ENCODE measurements at regions not wholly inside any gene's neighbourhood (a gene's known extent, or its start where the extent isn't known, plus 50 kb on each side); places are given as distances from the start of the nearest gene placed in this dataset.

DNA sequence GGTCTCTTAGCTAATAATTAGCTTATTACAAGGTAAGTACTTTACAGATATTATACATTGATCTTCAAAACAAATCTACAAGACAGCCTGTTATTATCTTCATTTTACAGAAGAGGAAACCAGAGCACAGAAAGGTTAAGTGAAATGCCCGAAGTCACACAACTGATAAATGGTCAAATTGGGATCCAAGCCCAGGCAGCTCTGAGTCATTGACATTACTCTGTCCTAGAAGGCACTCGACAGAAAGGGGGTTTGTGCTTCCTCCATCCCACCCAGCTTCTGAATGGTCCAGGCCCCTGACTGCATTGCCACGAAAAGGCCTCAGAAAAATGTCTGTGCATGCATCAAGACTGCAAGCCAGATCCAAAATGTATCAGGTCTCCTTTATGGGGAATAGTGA, 81.3 kb upstream of the ZNF438 start:
- TF ChIP-seq, protein P1, sequence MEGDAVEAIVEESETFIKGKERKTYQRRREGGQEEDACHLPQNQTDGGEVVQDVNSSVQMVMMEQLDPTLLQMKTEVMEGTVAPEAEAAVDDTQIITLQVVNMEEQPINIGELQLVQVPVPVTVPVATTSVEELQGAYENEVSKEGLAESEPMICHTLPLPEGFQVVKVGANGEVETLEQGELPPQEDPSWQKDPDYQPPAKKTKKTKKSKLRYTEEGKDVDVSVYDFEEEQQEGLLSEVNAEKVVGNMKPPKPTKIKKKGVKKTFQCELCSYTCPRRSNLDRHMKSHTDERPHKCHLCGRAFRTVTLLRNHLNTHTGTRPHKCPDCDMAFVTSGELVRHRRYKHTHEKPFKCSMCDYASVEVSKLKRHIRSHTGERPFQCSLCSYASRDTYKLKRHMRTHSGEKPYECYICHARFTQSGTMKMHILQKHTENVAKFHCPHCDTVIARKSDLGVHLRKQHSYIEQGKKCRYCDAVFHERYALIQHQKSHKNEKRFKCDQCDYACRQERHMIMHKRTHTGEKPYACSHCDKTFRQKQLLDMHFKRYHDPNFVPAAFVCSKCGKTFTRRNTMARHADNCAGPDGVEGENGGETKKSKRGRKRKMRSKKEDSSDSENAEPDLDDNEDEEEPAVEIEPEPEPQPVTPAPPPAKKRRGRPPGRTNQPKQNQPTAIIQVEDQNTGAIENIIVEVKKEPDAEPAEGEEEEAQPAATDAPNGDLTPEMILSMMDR (IDR thresholded peaks at IDR 0.05; ENCODE audit: insufficient read depth, low read depth, low read length) = no peak
- no peak for TF ChIP-seq EZH2 (IDR thresholded peaks at IDR 0.05; ENCODE audit: insufficient read depth, low read length)
- H3K36me3 Mint-ChIP-seq (ENCODE audit: low read depth, unreplicated experiment) = no peaks in the 10 kb centered on the region
- H3K79me2 ChIP-seq (ENCODE audit: insufficient read depth, low read length) = no peaks in the 10 kb centered on the region
- H3K9me3 ChIP-seq (ENCODE audit: insufficient read depth, low read depth, low read length) = peaks cover 5% of the 10 kb centered on the region
- no peak overlapping the region for H3K27ac Mint-ChIP-seq (ENCODE audit: unreplicated experiment)
- H2AFZ ChIP-seq (ENCODE audit: low read depth, low read length) = no peak overlapping the region
- no peak overlapping the region for H3K4me3 Mint-ChIP-seq (ENCODE audit: unreplicated experiment)
- H3K4me1 Mint-ChIP-seq (ENCODE audit: low read depth, unreplicated experiment) = no peaks in the 10 kb centered on the region
- peaks cover 4% of the 10 kb centered on the region for H3K27me3 Mint-ChIP-seq (ENCODE audit: low read depth, unreplicated experiment)
- H3K4me3 ChIP-seq (ENCODE audit: insufficient read depth, low read depth, low read length) = no peak overlapping the region
- no peaks in the 10 kb centered on the region for H4K20me1 ChIP-seq (ENCODE audit: insufficient read depth, low read length)
- H3K4me1 ChIP-seq (ENCODE audit: insufficient read depth, low read length) = peaks cover under 1% of the 10 kb centered on the region
- peak; percentile 56 for DNase-seq (ENCODE audit: low read depth)
- H3K9me3 Mint-ChIP-seq (ENCODE audit: unreplicated experiment) = peaks cover 14% of the 10 kb centered on the region
- H3K36me3 ChIP-seq (ENCODE audit: insufficient read depth, low read length) = no peaks in the 10 kb centered on the region
- no peaks in the 10 kb centered on the region for H3K27me3 ChIP-seq (ENCODE audit: insufficient read depth, low read length)
- FAIRE-seq = no peak
- H3K4me2 ChIP-seq (ENCODE audit: low read length) = no peak overlapping the region
- H3K27ac ChIP-seq (ENCODE audit: low read depth, low read length) = no peak overlapping the region
- no peak overlapping the region for H3K9ac ChIP-seq (ENCODE audit: low read length)

DNA sequence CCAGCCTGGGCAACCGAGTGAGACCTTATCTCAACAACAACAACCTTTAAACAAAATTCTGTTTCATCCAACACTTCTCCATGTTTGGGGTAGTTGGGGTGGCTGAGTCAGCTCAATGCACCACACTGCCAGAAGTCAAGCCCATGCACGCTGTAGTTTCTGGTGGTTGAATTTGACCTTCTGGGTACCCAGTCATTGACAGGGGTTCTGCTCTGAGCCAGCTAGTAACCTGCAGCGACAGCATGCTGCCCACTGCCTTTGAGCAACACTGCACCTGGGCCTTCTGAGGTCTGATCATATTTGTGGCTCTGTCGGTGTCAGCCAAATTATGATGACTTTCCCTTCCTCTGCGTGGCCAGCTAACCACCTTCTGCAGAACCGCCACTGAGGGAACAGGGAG, 84.6 kb upstream of the ZNF438 start:
- peaks cover 5% of the 10 kb centered on the region for H3K9me3 ChIP-seq (ENCODE audit: insufficient read depth, low read depth, low read length)
- H3K4me3 Mint-ChIP-seq (ENCODE audit: unreplicated experiment) = no peak overlapping the region
- peaks cover 7% of the 10 kb centered on the region for H3K9me3 Mint-ChIP-seq (ENCODE audit: unreplicated experiment)
- peaks cover 1% of the 10 kb centered on the region for H3K4me1 Mint-ChIP-seq (ENCODE audit: low read depth, unreplicated experiment)
- no peaks in the 10 kb centered on the region for H3K36me3 ChIP-seq (ENCODE audit: insufficient read depth, low read length)
- no peaks in the 10 kb centered on the region for H3K36me3 Mint-ChIP-seq (ENCODE audit: low read depth, unreplicated experiment)
- FAIRE-seq (no peak), DNase-seq (ENCODE audit: low read depth) (peak; percentile 20)
- no peak for TF ChIP-seq EZH2 (IDR thresholded peaks at IDR 0.05; ENCODE audit: insufficient read depth, low read length)
- TF ChIP-seq, protein P1 (IDR thresholded peaks at IDR 0.05; ENCODE audit: insufficient read depth, low read depth, low read length) = no peak
- peaks cover 20% of the 10 kb centered on the region for H3K4me1 ChIP-seq (ENCODE audit: insufficient read depth, low read length)
- H3K27ac ChIP-seq (ENCODE audit: low read depth, low read length) = no peak overlapping the region
- no peaks in the 10 kb centered on the region for H3K79me2 ChIP-seq (ENCODE audit: insufficient read depth, low read length)
- no peaks in the 10 kb centered on the region for H4K20me1 ChIP-seq (ENCODE audit: insufficient read depth, low read length)
- H2AFZ ChIP-seq (ENCODE audit: low read depth, low read length) = no peak overlapping the region
- peaks cover 4% of the 10 kb centered on the region for H3K27me3 Mint-ChIP-seq (ENCODE audit: low read depth, unreplicated experiment)
- H3K27me3 ChIP-seq (ENCODE audit: insufficient read depth, low read length) = no peaks in the 10 kb centered on the region
- H3K4me3 ChIP-seq (ENCODE audit: insufficient read depth, low read depth, low read length) = no peak overlapping the region
- H3K9ac ChIP-seq (ENCODE audit: low read length) = no peak overlapping the region
- H3K27ac Mint-ChIP-seq (ENCODE audit: unreplicated experiment) = no peak overlapping the region
- no peak overlapping the region for H3K4me2 ChIP-seq (ENCODE audit: low read length)

DNA sequence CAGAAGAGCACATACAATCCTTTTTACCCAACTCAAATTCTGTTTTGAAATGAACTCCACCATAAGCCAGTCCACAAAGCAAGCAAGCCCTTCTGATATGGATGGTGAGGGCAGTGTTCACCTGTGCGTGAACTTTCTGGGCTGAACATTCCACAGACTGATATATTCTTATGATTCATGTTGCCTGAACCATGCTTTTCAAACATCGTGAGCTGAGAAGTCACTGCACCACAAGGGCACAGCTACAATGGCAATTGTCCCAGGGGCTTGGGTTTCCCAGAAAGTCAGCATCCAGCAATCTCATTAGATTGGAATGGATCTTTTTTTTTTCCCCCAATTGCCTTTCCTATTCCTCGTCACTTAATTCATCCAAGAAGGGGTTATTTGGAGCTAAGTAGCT, 86.9 kb upstream of the ZNF438 start:
- no peak overlapping the region for H3K4me3 ChIP-seq (ENCODE audit: insufficient read depth, low read depth, low read length)
- TF ChIP-seq, protein P1 (IDR thresholded peaks at IDR 0.05; ENCODE audit: insufficient read depth, low read depth, low read length) = no peak
- TF ChIP-seq EZH2 (IDR thresholded peaks at IDR 0.05; ENCODE audit: insufficient read depth, low read length) = no peak
- no peak overlapping the region for H3K4me3 Mint-ChIP-seq (ENCODE audit: unreplicated experiment)
- no peaks in the 10 kb centered on the region for H3K36me3 ChIP-seq (ENCODE audit: insufficient read depth, low read length)
- H3K27ac Mint-ChIP-seq (ENCODE audit: unreplicated experiment) = no peak overlapping the region
- H4K20me1 ChIP-seq (ENCODE audit: insufficient read depth, low read length) = no peaks in the 10 kb centered on the region
- peak overlapping the region; percentile 67 for H3K27ac ChIP-seq (ENCODE audit: low read depth, low read length)
- no peaks in the 10 kb centered on the region for H3K9me3 ChIP-seq (ENCODE audit: insufficient read depth, low read depth, low read length)
- peak overlapping the region; percentile 36 for H3K4me2 ChIP-seq (ENCODE audit: low read length)
- peak overlapping the region; percentile 13 for H3K9ac ChIP-seq (ENCODE audit: low read length)
- no peaks in the 10 kb centered on the region for H3K9me3 Mint-ChIP-seq (ENCODE audit: unreplicated experiment)
- DNase-seq (ENCODE audit: low read depth) (peak; percentile 90), FAIRE-seq (peak; percentile 17)
- H3K27me3 ChIP-seq (ENCODE audit: insufficient read depth, low read length) = no peaks in the 10 kb centered on the region
- no peaks in the 10 kb centered on the region for H3K36me3 Mint-ChIP-seq (ENCODE audit: low read depth, unreplicated experiment)
- no peaks in the 10 kb centered on the region for H3K79me2 ChIP-seq (ENCODE audit: insufficient read depth, low read length)
- H3K4me1 Mint-ChIP-seq (ENCODE audit: low read depth, unreplicated experiment) = peaks cover 1% of the 10 kb centered on the region
- H3K4me1 ChIP-seq (ENCODE audit: insufficient read depth, low read length) = peaks cover 30% of the 10 kb centered on the region
- H2AFZ ChIP-seq (ENCODE audit: low read depth, low read length) = no peak overlapping the region
- H3K27me3 Mint-ChIP-seq (ENCODE audit: low read depth, unreplicated experiment) = peaks cover 4% of the 10 kb centered on the region

Data from astrocyte (in vitro differentiated cells and primary cell).